ENCODE measurements at regions not wholly inside any gene's neighbourhood (a gene's known extent, or its start where the extent isn't known, plus 50 kb on each side); places are given as distances from the start of the nearest gene placed in this dataset.
"Not testable (repeated sequence)": the region's sequence is repeated elsewhere in the genome, so short reads cannot be mapped to it uniquely, and the experiment has no call there.

DNA sequence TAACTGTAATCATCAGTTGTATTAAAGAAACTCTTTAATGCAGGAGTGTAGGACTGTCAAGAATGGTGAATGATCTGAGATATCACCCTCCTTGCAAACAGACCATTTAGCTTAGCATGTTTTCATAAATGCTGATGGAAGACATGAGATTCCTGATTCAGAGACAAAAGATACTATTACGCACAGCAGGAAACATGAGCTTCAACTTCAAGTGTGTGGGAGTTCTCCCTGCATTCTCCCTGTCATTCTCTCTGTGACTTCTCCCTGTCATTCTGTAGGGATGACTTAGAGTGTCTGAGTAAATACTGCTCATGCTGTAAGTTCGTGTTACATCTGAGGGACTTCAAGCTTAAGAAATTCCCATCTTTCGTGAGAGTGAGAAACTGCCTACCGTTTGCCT, 866.0 kb upstream of the PRKX start:
- Histone ChIP-seq H3K36me3 (no peaks in the 10 kb centered on the region), H3K27me3 (replicated peaks) (no peaks in the 10 kb centered on the region)

DNA sequence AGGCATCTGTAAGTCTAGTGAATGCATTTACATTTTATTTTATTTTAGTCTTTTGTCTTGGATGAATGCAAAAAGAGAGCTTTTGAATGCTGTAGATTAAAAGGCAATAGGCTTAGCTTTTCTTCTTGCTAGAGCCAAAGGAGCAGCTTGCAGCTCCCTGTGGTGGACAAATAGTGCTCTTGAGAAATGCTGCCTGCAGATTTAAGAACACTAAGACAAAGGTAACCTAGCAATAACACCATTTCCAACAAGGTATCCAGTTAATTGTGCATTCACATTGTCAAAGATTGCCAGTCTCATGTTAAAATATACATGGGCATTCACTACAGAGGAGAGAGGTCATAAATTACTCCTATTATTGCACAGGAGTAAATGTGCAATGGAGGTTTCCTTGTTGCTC, 859.2 kb upstream of the PRKX start:
- DNase-seq (ENCODE audit: low read depth in 1 of 2, low spot score in 2 of 2): no peak
- Histone ChIP-seq H3K4me1 (replicated peaks) (no peaks in the 10 kb centered on the region), H3K27me3 (replicated peaks) (no peaks in the 10 kb centered on the region), H3K4me3 (no peak overlapping the region), H3K9me3 (replicated peaks) (no peaks in the 10 kb centered on the region), H3K36me3 (no peaks in the 10 kb centered on the region), H3K27ac (no peak overlapping the region)

More for the DNA sequence above, 866.0 kb upstream of the PRKX start:
- no peaks in the 10 kb centered on the region for H3K4me1 ChIP-seq (replicated peaks)
- no peak for DNase-seq (ENCODE audit: low read depth in 1 of 2, low spot score in 2 of 2)
- H3K9me3 ChIP-seq (replicated peaks): no peaks in the 10 kb centered on the region
- no peak overlapping the region for H3K27ac ChIP-seq
- H3K4me3 ChIP-seq: no peak overlapping the region

DNA sequence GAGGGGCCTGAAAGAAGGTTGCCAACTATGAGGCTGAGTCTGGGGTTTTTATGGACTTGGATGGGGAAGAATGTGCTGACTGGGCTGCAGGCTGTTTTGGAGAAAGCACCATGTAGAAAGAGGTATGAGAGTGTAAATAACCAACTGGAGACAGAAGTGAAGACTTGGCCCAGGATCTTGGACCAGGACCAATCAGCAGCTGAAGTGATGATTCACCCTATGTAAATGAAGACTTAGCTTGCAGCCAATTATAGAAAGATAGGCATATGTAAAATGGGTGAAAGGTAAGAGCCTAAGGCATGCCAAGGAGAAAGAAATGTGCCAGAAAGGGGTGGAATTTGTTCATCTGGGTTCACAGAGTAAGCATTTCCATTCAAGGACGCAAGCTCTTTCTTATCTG, 856.7 kb upstream of the PRKX start:
- H3K4me3 ChIP-seq: no peak overlapping the region
- no peaks in the 10 kb centered on the region for H3K4me1 ChIP-seq (replicated peaks)
- DNase-seq (ENCODE audit: low read depth in 1 of 2, low spot score in 2 of 2): no peak
- no peaks in the 10 kb centered on the region for H3K36me3 ChIP-seq
- H3K27ac ChIP-seq: no peak overlapping the region
- H3K9me3 ChIP-seq (replicated peaks): no peaks in the 10 kb centered on the region
- no peaks in the 10 kb centered on the region for H3K27me3 ChIP-seq (replicated peaks)

DNA sequence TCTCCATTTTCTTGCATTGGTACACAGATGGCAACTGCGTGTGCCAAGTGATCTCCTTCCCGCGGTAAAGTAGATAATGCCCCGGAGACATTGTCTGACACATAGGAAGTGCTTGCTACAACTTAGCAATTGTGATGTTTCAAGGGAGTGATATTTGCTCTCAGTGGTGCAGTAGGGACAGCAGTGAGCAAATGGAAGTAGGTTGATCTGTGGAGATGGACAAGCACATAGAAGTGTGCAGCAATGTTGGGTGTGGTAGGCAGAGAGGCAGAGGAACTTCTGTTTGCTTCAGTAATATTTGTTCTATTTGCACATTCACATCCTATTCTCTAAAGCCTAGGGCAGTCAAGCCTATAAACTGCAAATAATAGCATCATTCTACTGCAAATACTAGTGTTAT, 846.7 kb upstream of the PRKX start:
- Histone ChIP-seq H3K36me3 (no peaks in the 10 kb centered on the region), H3K27ac (no peak overlapping the region), H3K4me1 (replicated peaks) (no peaks in the 10 kb centered on the region), H3K27me3 (replicated peaks) (no peaks in the 10 kb centered on the region), H3K9me3 (replicated peaks) (no peaks in the 10 kb centered on the region), H3K4me3 (no peak overlapping the region)
- DNase-seq (ENCODE audit: low read depth in 1 of 2, low spot score in 2 of 2): no peak

DNA sequence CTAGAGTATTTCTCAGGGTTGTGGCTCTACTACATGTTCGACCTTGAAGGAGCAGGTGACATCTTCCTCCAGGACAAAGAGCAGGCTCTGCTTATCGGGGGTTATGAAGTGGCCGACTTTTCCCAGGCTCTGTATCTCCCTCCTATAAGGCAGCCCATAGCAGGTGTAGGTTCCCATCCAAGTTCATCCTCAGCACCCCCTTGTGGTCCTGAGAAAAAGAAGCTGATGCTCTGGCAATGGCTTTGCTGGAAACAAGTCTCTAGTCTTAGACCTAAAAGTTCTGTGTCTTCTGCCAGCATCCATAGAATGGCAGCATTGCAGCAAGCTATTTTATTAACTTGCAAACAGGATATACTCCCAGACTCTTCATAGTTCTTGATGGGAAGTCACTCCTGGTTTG, 836.6 kb upstream of the PRKX start:
- H3K4me1 ChIP-seq (replicated peaks): no peaks in the 10 kb centered on the region
- H3K36me3 ChIP-seq: no peaks in the 10 kb centered on the region
- H3K27me3 ChIP-seq (replicated peaks): no peaks in the 10 kb centered on the region
- H3K9me3 ChIP-seq (replicated peaks): no peaks in the 10 kb centered on the region
- no peak overlapping the region for H3K4me3 ChIP-seq
- no peak overlapping the region for H3K27ac ChIP-seq
- DNase-seq (ENCODE audit: low read depth in 1 of 2, low spot score in 2 of 2): no peak

DNA sequence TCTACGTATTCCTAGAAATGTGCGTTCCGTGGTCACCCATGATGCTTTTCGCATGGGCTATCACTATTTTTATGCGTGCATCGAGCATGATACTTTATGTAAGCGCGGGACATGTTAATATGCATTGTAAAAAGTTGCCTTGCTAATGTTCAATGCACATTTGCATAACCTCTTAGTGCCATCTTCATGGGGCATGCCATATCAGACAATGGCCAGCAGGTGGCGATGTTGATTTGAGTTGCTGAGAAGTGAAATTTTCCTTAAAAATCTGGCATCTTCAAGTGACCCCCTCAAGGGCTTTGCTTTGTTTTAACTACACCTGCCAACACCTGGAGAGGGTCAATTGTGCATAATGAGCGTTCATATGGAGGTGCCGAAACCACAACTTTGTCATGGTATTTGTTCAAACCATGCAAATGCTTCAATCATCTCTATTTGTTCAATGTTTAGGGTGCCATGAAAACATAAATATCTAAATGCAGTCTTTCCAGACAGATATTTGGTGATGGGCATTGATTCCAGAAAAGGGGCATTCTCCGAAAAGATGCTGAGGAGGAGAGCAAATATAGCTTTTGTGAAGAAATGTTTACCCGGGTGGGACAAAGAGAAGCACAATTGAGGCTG, 833.9 kb upstream of the PRKX start:
- Histone ChIP-seq H3K27me3 (replicated peaks) (no peaks in the 10 kb centered on the region), H3K9me3 (replicated peaks) (no peaks in the 10 kb centered on the region), H3K27ac (no peak overlapping the region), H3K36me3 (no peaks in the 10 kb centered on the region), H3K4me3 (no peak overlapping the region), H3K4me1 (replicated peaks) (no peaks in the 10 kb centered on the region)
- peak in 1 of 2 experiments; percentile 0 for DNase-seq (ENCODE audit: low read depth in 1 of 2, low spot score in 2 of 2)

DNA sequence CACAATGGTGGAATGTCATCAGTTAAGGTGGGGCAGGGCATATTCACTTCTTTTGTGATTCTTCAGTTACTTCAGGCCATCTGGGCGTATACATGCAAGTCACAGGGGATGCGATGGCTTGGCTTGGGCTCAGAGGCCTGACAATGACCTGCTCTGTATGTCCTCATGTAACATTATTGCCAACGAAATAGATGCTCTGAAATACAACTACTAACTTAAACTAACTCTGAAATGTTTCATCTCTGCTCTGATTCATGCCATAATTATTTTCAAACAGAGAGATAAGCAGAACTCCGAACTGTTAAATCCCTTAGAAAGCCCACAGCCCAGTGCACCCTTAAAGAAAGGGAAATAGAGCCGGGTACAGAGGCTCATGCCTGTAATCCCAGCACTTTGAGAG, 832.7 kb upstream of the PRKX start:
- H3K36me3 ChIP-seq; DNase-seq (ENCODE audit: low read depth in 1 of 2, low spot score in 2 of 2); H3K4me1 ChIP-seq (replicated peaks); H3K27me3 ChIP-seq (replicated peaks); H3K9me3 ChIP-seq (replicated peaks); H3K27ac ChIP-seq; H3K4me3 ChIP-seq: not testable (repeated sequence)

DNA sequence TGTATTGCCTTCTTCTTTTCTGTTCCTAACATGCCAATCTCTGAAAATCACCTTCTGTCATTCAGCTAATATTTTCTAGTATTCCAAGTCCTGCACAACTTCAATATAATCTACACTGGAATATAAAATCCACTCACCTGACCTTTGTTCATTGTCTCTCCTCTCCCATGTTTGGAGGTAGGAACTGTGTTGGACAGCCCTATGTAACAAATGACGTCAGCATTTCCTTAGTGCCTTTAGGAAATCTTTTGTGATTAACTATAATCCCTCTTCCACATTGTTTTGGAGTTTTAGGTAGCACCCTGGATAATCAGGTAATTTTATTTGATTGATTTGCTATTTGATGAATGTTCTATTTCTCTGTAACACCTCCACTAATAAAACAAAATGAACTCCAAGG, 814.8 kb upstream of the PRKX start:
- no peaks in the 10 kb centered on the region for H3K9me3 ChIP-seq (replicated peaks)
- H3K27me3 ChIP-seq (replicated peaks): no peaks in the 10 kb centered on the region
- no peak overlapping the region for H3K4me3 ChIP-seq
- H3K27ac ChIP-seq: no peak overlapping the region
- DNase-seq (ENCODE audit: low read depth in 1 of 2, low spot score in 2 of 2): no peak
- no peaks in the 10 kb centered on the region for H3K36me3 ChIP-seq
- H3K4me1 ChIP-seq (replicated peaks): no peaks in the 10 kb centered on the region

DNA sequence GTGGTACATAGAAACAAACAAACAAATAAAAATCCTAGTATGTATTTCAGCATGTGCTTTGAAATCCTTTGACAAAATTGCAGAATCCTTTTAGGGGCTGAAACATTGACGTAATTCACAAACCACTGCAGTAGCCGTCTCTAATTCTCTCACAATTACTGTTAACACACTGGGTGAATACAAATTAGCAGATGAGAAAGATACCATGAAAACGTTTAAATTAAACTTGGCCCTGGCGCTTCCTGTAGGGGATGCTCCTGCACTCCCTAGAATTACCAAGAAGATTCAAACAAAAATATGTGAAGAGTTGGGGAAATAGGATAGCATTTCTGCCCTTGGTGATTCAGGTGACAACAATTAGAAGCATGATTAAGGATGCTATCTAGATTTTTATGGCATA, 772.5 kb upstream of the PRKX start:
- no peak for DNase-seq (ENCODE audit: low read depth in 1 of 2, low spot score in 2 of 2)
- no peak overlapping the region for H3K4me3 ChIP-seq
- H3K36me3 ChIP-seq: no peaks in the 10 kb centered on the region
- no peaks in the 10 kb centered on the region for H3K9me3 ChIP-seq (replicated peaks)
- no peaks in the 10 kb centered on the region for H3K27me3 ChIP-seq (replicated peaks)
- no peak overlapping the region for H3K27ac ChIP-seq
- no peaks in the 10 kb centered on the region for H3K4me1 ChIP-seq (replicated peaks)

DNA sequence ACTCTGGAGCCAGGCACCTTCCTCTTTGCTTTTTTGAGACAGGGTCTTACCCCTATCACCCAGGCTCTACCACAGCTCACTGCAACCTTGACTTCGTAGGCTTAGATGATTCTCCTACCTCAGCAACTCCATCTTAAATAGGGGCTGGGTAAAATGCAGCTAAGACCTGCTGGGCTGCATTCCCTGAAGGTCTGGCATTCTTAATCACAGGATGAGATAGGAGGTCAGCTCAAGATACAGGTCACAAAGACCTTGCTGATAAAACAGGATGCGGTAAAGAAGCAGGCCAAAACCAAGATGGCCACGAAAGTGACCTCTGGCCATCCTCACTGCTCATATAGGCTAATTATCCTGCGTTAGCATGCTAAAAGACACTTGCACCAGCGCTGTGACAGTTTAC, 770.8 kb upstream of the PRKX start:
- H3K27me3 ChIP-seq (replicated peaks): no peaks in the 10 kb centered on the region

DNA sequence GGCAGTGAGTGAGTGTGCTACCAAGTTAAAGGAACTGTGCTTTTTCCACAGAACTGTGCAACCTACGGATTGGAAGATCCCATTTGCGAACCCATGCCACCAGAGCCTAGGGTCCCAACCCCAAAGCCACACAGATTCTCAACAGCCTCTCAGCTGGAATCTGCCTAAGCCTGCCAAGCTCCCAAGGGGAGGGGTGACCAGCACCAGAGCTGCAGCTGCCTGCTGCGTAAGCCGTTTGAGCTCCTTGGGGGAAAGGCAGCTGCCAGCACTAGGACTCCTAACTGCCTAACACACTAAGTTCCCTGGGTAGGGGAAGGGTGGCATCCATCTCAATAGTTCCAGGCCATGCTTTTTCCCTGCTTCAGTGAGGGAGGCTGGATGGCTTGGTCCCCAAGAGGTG, 738.1 kb upstream of the PRKX start:
- no peaks in the 10 kb centered on the region for H3K27me3 ChIP-seq (replicated peaks)

More for the DNA sequence above, 770.8 kb upstream of the PRKX start:
- Histone ChIP-seq H3K27ac (no peak overlapping the region), H3K36me3 (no peaks in the 10 kb centered on the region), H3K9me3 (replicated peaks) (no peaks in the 10 kb centered on the region), H3K4me1 (replicated peaks) (no peaks in the 10 kb centered on the region), H3K4me3 (no peak overlapping the region)
- no peak for DNase-seq (ENCODE audit: low read depth in 1 of 2, low spot score in 2 of 2)

DNA sequence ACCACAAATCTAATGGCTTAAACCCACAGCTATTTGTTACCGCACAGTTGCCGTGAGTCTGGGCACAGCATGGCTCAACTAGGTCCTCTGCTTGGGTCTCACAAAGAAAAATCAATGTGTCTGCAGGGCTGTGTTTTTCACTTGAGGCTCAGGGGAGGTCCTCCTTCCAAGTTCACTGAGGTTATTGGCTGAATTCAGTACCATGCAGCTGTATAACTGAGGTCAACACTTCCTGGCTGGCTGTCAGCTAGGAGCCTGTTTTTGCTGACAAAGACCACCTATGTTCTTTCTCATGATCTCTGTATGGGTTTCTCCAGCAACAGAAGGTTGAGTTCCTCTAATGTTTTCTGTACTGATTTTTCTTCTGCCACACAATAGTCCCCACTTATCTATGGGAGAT, 736.7 kb upstream of the PRKX start:
- Histone ChIP-seq H3K36me3 (no peaks in the 10 kb centered on the region), H3K27me3 (replicated peaks) (no peaks in the 10 kb centered on the region), H3K4me1 (replicated peaks) (no peaks in the 10 kb centered on the region), H3K4me3 (no peak overlapping the region), H3K9me3 (replicated peaks) (no peaks in the 10 kb centered on the region), H3K27ac (no peak overlapping the region)
- DNase-seq (ENCODE audit: low read depth in 1 of 2, low spot score in 2 of 2): no peak

More for the DNA sequence above, 738.1 kb upstream of the PRKX start:
- Histone ChIP-seq H3K4me3 (no peak overlapping the region), H3K27ac (no peak overlapping the region), H3K36me3 (no peaks in the 10 kb centered on the region), H3K9me3 (replicated peaks) (no peaks in the 10 kb centered on the region), H3K4me1 (replicated peaks) (no peaks in the 10 kb centered on the region)
- DNase-seq (ENCODE audit: low read depth in 1 of 2, low spot score in 2 of 2): no peak

DNA sequence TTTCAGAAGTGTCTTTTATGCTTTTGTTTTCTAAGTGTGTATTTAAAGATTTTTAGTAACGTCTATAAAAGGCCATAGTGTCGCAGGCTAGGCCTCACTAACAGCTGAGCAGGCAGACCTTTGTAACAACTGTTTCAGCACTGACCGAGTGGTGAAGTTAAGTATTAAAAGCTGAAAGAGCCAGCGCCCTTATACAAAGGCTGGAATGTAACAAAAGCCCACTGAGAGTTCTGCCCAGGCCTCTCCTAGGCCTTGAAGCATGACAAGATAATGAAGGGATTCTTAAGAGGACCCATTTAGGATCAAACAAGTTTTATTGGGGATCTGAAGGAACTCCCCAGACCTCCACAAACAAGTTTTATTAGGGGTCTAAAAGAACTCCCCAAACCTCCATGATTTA, 722.5 kb upstream of the PRKX start:
- DNase-seq (ENCODE audit: low read depth in 1 of 2, low spot score in 2 of 2): no peak
- no peaks in the 10 kb centered on the region for H3K4me1 ChIP-seq (replicated peaks)
- H3K36me3 ChIP-seq: no peaks in the 10 kb centered on the region
- no peak overlapping the region for H3K27ac ChIP-seq
- H3K9me3 ChIP-seq (replicated peaks): no peaks in the 10 kb centered on the region
- no peak overlapping the region for H3K4me3 ChIP-seq
- no peaks in the 10 kb centered on the region for H3K27me3 ChIP-seq (replicated peaks)

DNA sequence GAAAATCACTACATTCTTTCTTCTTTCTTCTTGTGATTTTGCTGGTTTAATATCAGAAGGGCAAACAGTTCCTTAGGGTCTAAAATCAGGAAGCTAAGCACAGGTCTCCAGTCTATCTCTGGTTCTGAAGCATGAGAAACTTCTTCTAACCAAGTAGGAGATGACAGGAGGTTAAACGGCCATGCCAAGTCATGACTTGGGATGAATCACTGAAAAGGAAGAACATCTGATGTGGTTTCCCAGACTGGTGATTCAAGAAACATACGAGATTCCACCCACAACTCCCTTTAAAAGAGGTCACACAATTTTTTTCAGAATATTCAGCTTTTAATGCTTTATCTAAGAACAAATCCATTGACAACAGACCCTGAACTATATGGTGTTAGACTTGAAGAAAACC, 684.0 kb upstream of the PRKX start:
- Histone ChIP-seq H3K4me1 (replicated peaks) (no peaks in the 10 kb centered on the region), H3K36me3 (no peaks in the 10 kb centered on the region), H3K27me3 (replicated peaks) (no peaks in the 10 kb centered on the region), H3K4me3 (no peak overlapping the region), H3K9me3 (replicated peaks) (no peaks in the 10 kb centered on the region), H3K27ac (no peak overlapping the region)
- DNase-seq (ENCODE audit: low read depth in 1 of 2, low spot score in 2 of 2): no peak

DNA sequence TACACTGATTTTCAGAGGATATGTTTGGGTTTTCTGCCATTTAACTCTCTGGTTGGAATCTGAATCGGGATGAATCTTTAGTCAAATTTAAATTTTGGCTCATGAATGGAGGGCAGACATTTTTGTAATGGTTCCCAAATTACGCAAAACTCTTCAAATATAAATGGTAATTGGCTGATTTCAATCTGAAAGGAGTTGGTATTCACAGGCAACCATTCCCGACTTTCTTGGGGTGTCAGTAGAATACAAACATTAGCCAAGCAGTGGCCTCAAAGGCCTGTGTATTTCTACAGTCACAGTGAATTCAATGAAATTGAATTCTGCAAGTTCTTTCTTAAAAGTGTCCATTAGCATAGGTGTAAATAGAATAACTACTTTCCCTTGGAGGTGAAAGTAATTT, 668.8 kb upstream of the PRKX start:
- DNase-seq (ENCODE audit: low read depth in 1 of 2, low spot score in 2 of 2): no peak
- no peaks in the 10 kb centered on the region for H3K27me3 ChIP-seq (replicated peaks)
- no peaks in the 10 kb centered on the region for H3K36me3 ChIP-seq
- H3K4me1 ChIP-seq (replicated peaks): no peaks in the 10 kb centered on the region
- H3K27ac ChIP-seq: no peak overlapping the region
- no peak overlapping the region for H3K4me3 ChIP-seq
- no peaks in the 10 kb centered on the region for H3K9me3 ChIP-seq (replicated peaks)

Measured in SJSA1 (cell line).